IMR-90 (cell line): ENCODE measurements at regions not wholly inside any gene's neighbourhood (a gene's known extent, or its start where the extent isn't known, plus 50 kb on each side); places are given as distances from the start of the nearest gene placed in this dataset.

Experiments used
- ATAC-seq: fragments of 200-7000 bp; cut with Tn5 transposase; 2 replicates; pipeline ENCODE4 v1.9.1; 2020; ENCODE audit warnings: low read depth, mild to moderate bottlenecking, moderate library complexity
- BruUV-seq: library from RNA; stranded (reverse); fragments of 400-500 nt; replicated peaks from 2 replicates; lab custom pipeline; 2021; lab: Mats Ljungman, UMichigan
- CTCF ChIA-PET: fragments of 300-600 bp; formaldehyde crosslinking; extraction: SDS; loops from one replicate; lab custom pipeline; 2021; ENCODE audit warnings: antibody characterized with exemption; lab: Yijun Ruan, JAX
- POLR2A ChIA-PET: fragments of 300-600 bp; sonication (Branson Sonifier 250); formaldehyde crosslinking; loops from one replicate; lab custom pipeline; 2022; ENCODE audit warnings: antibody characterized with exemption; ENCODE audit not compliant: unreplicated experiment; lab: Charles Lee
- DNase-seq: peaks from one replicate; pipeline ENCODE4 v3.0.0; 2013
- H2AFZ ChIP-seq: replicated peaks from 2 replicates; pipeline ENCODE3; 2013; ENCODE audit warnings: low read length, mild to moderate bottlenecking; ENCODE audit not compliant: poor library complexity
- H2AK5ac ChIP-seq: 2 replicates; pipeline ENCODE4 v1.6.1; 2013; ENCODE audit warnings: low read depth, low read length, inconsistent platforms
- H2AK9ac ChIP-seq: replicated peaks from 2 replicates; pipeline ENCODE3; 2013; ENCODE audit warnings: mild to moderate bottlenecking, low read depth, low read length, moderate library complexity; ENCODE audit not compliant: poor library complexity
- H2BK120ac ChIP-seq: 2 replicates; pipeline ENCODE4 v1.6.1; 2013; ENCODE audit warnings: low read depth, low read length, inconsistent platforms
- H2BK15ac ChIP-seq: 3 replicates; pipeline ENCODE4 v1.6.1; 2013; ENCODE audit warnings: low read depth, low read length, inconsistent platforms
- H2BK20ac ChIP-seq: 2 replicates; pipeline ENCODE4 v1.6.1; 2013; ENCODE audit warnings: low read depth, mild to moderate bottlenecking, inconsistent platforms, low read length, moderate library complexity
- H2BK5ac ChIP-seq: 2 replicates; pipeline ENCODE4 v1.6.1; 2013; ENCODE audit warnings: mild to moderate bottlenecking, low read depth, low read length, inconsistent platforms; ENCODE audit not compliant: poor library complexity, severe bottlenecking
- H3K14ac ChIP-seq: replicated peaks from 2 replicates; pipeline ENCODE4 v1.6.1; 2013; ENCODE audit warnings: low read depth, low read length, inconsistent platforms
- H3K18ac ChIP-seq: 2 replicates; pipeline ENCODE4 v1.6.1; 2013; ENCODE audit warnings: low read depth, low read length, control low read depth
- H3K23ac ChIP-seq: 2 replicates; pipeline ENCODE4 v1.6.1; 2013; ENCODE audit warnings: low read depth, low read length, inconsistent platforms
- H3K27ac ChIP-seq: 2 replicates; pipeline ENCODE4 v1.5.1; 2013; ENCODE audit warnings: mild to moderate bottlenecking, control low read depth, low read length; ENCODE audit not compliant: insufficient read depth
- H3K27me3 ChIP-seq: 2 replicates; pipeline ENCODE4 v1.6.1; 2013; ENCODE audit warnings: low read length; ENCODE audit not compliant: control insufficient read depth, insufficient read depth
- H3K36me3 ChIP-seq: 2 replicates; pipeline ENCODE4 v1.6.1; 2013; ENCODE audit warnings: low read length, mixed read lengths; ENCODE audit not compliant: control insufficient read depth, insufficient read depth
- H3K4ac ChIP-seq: 2 replicates; pipeline ENCODE4 v1.6.1; 2013; ENCODE audit warnings: low read depth, low read length, inconsistent platforms
- H3K4me1 ChIP-seq: 2 replicates; pipeline ENCODE4 v1.6.1; 2013; ENCODE audit warnings: low read length, mixed read lengths; ENCODE audit not compliant: control insufficient read depth, insufficient read depth
- H3K4me2 ChIP-seq: 2 replicates; pipeline ENCODE4 v1.6.1; 2013; ENCODE audit warnings: low read depth, mild to moderate bottlenecking, control low read depth, low read length, moderate library complexity
- H3K4me3 ChIP-seq: 2 replicates; pipeline ENCODE4 v1.5.1; 2013; ENCODE audit warnings: low read depth, mild to moderate bottlenecking, control low read depth, low read length, moderate library complexity; ENCODE audit not compliant: insufficient read depth
- H3K56ac ChIP-seq: 2 replicates; pipeline ENCODE4 v1.6.1; 2013; ENCODE audit warnings: low read length, inconsistent platforms; ENCODE audit not compliant: insufficient read depth; ENCODE audit errors: extremely low read depth
- H3K79me1 ChIP-seq, 2 experiments: 2 replicates each; pipeline ENCODE4 v1.6.1; 2013; ENCODE audit warnings: low read length in 2 of 2, inconsistent platforms in 1 of 2, low read depth in 1 of 2
- H3K9ac ChIP-seq: 2 replicates; pipeline ENCODE4 v1.6.1; 2013; ENCODE audit warnings: low read depth, low read length, control low read depth
- H3K9me1 ChIP-seq: 2 replicates; pipeline ENCODE4 v1.6.1; 2013; ENCODE audit warnings: low read length, inconsistent platforms; ENCODE audit not compliant: insufficient read depth
- H3K9me3 ChIP-seq: 2 replicates; pipeline ENCODE4 v1.6.1; 2013; ENCODE audit warnings: low read length; ENCODE audit not compliant: control insufficient read depth, insufficient read depth
- H4K20me1 ChIP-seq: 2 replicates; pipeline ENCODE4 v1.6.1; 2013; ENCODE audit warnings: low read length, inconsistent platforms; ENCODE audit not compliant: insufficient read depth
- H4K5ac ChIP-seq: 2 replicates; pipeline ENCODE4 v1.6.1; 2013; ENCODE audit warnings: mild to moderate bottlenecking, low read depth, low read length, control low read depth
- H4K8ac ChIP-seq, 2 experiments: 2 replicates each; pipeline ENCODE4 v1.6.1; 2013; ENCODE audit warnings: low read depth in 2 of 2, low read length in 2 of 2, control low read depth in 1 of 2, inconsistent platforms in 1 of 2
- H4K91ac ChIP-seq: 2 replicates; pipeline ENCODE4 v1.6.1; 2013; ENCODE audit warnings: low read depth, low read length, inconsistent platforms; ENCODE audit not compliant: insufficient read depth
- BHLHE40 ChIP-seq: fragments of 150-350 bp; IDR thresholded peaks from 2 replicates; pipeline ENCODE4 v1.6.1; 2016; ENCODE audit warnings: mild to moderate bottlenecking, low read depth, low read length
- CEBPB ChIP-seq: IDR thresholded peaks from 2 replicates; pipeline ENCODE4 v1.6.1; 2012; ENCODE audit warnings: low read depth, low read length, improper control_type of control experiment
- CHD1 ChIP-seq: IDR thresholded peaks from 2 replicates; pipeline ENCODE4 v1.6.1; 2012; ENCODE audit warnings: low read depth, low read length, improper control_type of control experiment
- ELK1 ChIP-seq: fragments of 150-350 bp; IDR thresholded peaks from 2 replicates; pipeline ENCODE4 v1.6.1; 2016; ENCODE audit warnings: low read depth, mild to moderate bottlenecking, low read length, moderate library complexity, borderline replicate concordance
- FOS ChIP-seq: fragments of 150-350 bp; IDR thresholded peaks from 2 replicates; pipeline ENCODE4 v1.6.1; 2016; ENCODE audit warnings: low read depth, low read length
- MAFK ChIP-seq: IDR thresholded peaks from 2 replicates; pipeline ENCODE4 v1.6.1; 2012; ENCODE audit warnings: low read depth, low read length, improper control_type of control experiment
- MAZ ChIP-seq: IDR thresholded peaks from 2 replicates; pipeline ENCODE4 v1.6.1; 2012; ENCODE audit warnings: low read depth, mild to moderate bottlenecking, low read length, improper control_type of control experiment, moderate library complexity, borderline replicate concordance
- MXI1 ChIP-seq: IDR thresholded peaks from 2 replicates; pipeline ENCODE4 v1.6.1; 2012; ENCODE audit warnings: low read depth, mild to moderate bottlenecking, low read length, moderate library complexity, borderline replicate concordance
- NFE2L2 ChIP-seq: fragments of 150-350 bp; IDR thresholded peaks from 2 replicates; pipeline ENCODE4 v1.6.1; 2016; ENCODE audit warnings: low read depth, mild to moderate bottlenecking, low read length
- POLR2A ChIP-seq: IDR thresholded peaks from 2 replicates; pipeline ENCODE4 v1.6.1; 2012; ENCODE audit warnings: mild to moderate bottlenecking, low read depth, low read length
- RAD21 ChIP-seq: IDR thresholded peaks from 2 replicates; pipeline ENCODE4 v1.6.1; 2012; ENCODE audit warnings: low read length, improper control_type of control experiment
- RCOR1 ChIP-seq: IDR thresholded peaks from 2 replicates; pipeline ENCODE4 v1.6.1; 2012; ENCODE audit warnings: mild to moderate bottlenecking, low read length, improper control_type of control experiment; ENCODE audit not compliant: insufficient replicate concordance
- RFX5 ChIP-seq: IDR thresholded peaks from 2 replicates; pipeline ENCODE4 v1.8.0; 2012; ENCODE audit warnings: low read depth, mild to moderate bottlenecking, low read length, moderate library complexity
- SMC3 ChIP-seq: fragments of 150-350 bp; IDR thresholded peaks from 2 replicates; pipeline ENCODE4 v1.6.1; 2016; ENCODE audit warnings: low read depth, mild to moderate bottlenecking, antibody characterized with exemption, low read length, moderate library complexity
- WGBS, 2 experiments: methylation state at CpG; one replicate each; pipeline versions ENCODE4 v1.1.5 to v1.1.7; 2013; ENCODE audit warnings: missing lambda C conversion rate in 2 of 2; ENCODE audit not compliant: insufficient read length in 1 of 2; ENCODE audit errors: extremely low coverage in 2 of 2; 5-methylcytosine and 5-hydroxymethylcytosine counted together
- dilution Hi-C: fragments of 300-500 bp; cut with HindIII; formaldehyde crosslinking; loops from one replicate; pipeline ENCODE4 v1.14.3; 2018; ENCODE audit warnings: low sequenced_read_pairs; ENCODE audit not compliant: unreplicated experiment
- in situ Hi-C: fragments of 300-500 bp; cut with MboI; formaldehyde crosslinking; loops from 3 replicates; pipeline ENCODE4 v1.14.3; 2019; ENCODE audit warnings: low sequenced_read_pairs, inconsistent platforms, mixed read lengths
- intact Hi-C: fragments of 100-400 bp; cut with micrococcal nuclease; formaldehyde crosslinking; loops from 2 replicates; pipeline ENCODE4 v1.10.0; 2022
- TF ChIP-seq, protein P1 (sequence below): conservative IDR thresholded peaks from 2 replicates; pipeline ENCODE4 v1.5.1; 2012; ENCODE audit warnings: mild to moderate bottlenecking, low read depth, low read length, improper control_type of control experiment
- TF ChIP-seq, protein P2 (sequence below): fragments of 150-350 bp; IDR thresholded peaks from 2 replicates; pipeline ENCODE4 v1.6.1; 2017; ENCODE audit warnings: mild to moderate bottlenecking, antibody characterized with exemption, low read length, low read depth

- H2AK5ac ChIP-seq = no peak overlapping the region
- H2BK15ac ChIP-seq = no peak overlapping the region
- H3K9ac ChIP-seq = no peak overlapping the region
- BruUV-seq = no TSS peak
- no peak overlapping the region for H3K23ac ChIP-seq
- no peak overlapping the region for H4K8ac ChIP-seq
- H3K27ac ChIP-seq = no peak overlapping the region
- no peak overlapping the region for H2AK9ac ChIP-seq
- H4K91ac ChIP-seq = no peak overlapping the region
- H3K18ac ChIP-seq = no peak overlapping the region
- H3K9me1 ChIP-seq = no peaks in the 10 kb centered on the region
- no peak overlapping the region for H3K4ac ChIP-seq
- ATAC-seq (no peak), DNase-seq (no peak)
- no peak overlapping the region for H3K56ac ChIP-seq
- no peak for TF ChIP-seq SMC3
- no peak for TF ChIP-seq BHLHE40
- TF ChIP-seq RCOR1 = no peak
- no peak for TF ChIP-seq CHD1
- no peak for TF ChIP-seq MXI1
- TF ChIP-seq, protein P1, sequence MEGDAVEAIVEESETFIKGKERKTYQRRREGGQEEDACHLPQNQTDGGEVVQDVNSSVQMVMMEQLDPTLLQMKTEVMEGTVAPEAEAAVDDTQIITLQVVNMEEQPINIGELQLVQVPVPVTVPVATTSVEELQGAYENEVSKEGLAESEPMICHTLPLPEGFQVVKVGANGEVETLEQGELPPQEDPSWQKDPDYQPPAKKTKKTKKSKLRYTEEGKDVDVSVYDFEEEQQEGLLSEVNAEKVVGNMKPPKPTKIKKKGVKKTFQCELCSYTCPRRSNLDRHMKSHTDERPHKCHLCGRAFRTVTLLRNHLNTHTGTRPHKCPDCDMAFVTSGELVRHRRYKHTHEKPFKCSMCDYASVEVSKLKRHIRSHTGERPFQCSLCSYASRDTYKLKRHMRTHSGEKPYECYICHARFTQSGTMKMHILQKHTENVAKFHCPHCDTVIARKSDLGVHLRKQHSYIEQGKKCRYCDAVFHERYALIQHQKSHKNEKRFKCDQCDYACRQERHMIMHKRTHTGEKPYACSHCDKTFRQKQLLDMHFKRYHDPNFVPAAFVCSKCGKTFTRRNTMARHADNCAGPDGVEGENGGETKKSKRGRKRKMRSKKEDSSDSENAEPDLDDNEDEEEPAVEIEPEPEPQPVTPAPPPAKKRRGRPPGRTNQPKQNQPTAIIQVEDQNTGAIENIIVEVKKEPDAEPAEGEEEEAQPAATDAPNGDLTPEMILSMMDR = no peak
- TF ChIP-seq NFE2L2 = no peak
- no peak for TF ChIP-seq MAZ
- TF ChIP-seq RFX5 = no peak
- TF ChIP-seq FOS = no peak
- TF ChIP-seq, protein P2, sequence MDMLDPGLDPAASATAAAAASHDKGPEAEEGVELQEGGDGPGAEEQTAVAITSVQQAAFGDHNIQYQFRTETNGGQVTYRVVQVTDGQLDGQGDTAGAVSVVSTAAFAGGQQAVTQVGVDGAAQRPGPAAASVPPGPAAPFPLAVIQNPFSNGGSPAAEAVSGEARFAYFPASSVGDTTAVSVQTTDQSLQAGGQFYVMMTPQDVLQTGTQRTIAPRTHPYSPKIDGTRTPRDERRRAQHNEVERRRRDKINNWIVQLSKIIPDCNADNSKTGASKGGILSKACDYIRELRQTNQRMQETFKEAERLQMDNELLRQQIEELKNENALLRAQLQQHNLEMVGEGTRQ = no peak
- no peak for TF ChIP-seq POLR2A
- TF ChIP-seq MAFK = no peak
- TF ChIP-seq RAD21 = no peak
- no peak for TF ChIP-seq ELK1
- no peak for TF ChIP-seq CEBPB
- H3K27me3 ChIP-seq = no peaks in the 10 kb centered on the region
- no peaks in the 10 kb centered on the region for H3K4me1 ChIP-seq
- no peak overlapping the region for H2BK120ac ChIP-seq
- no peaks in the 10 kb centered on the region for H3K36me3 ChIP-seq
- intact Hi-C loops = no loop called here
- CTCF ChIA-PET = no interaction called here
- H3K4me3 ChIP-seq = no peak overlapping the region
- H4K20me1 ChIP-seq = no peaks in the 10 kb centered on the region
- no CpG with 5 or more reads among the region's 3 CpGs for WGBS, 2 experiments
- no peak overlapping the region for H2AFZ ChIP-seq
- POLR2A ChIA-PET = no interaction called here
- no peak overlapping the region for H2BK5ac ChIP-seq
- no peak overlapping the region for H3K4me2 ChIP-seq
- H3K14ac ChIP-seq = no peak overlapping the region
- no peaks in the 10 kb centered on the region for H3K79me1 ChIP-seq
- H4K5ac ChIP-seq = no peak overlapping the region
- H3K9me3 ChIP-seq = no peaks in the 10 kb centered on the region
- in situ Hi-C loops = no loop called here
- H2BK20ac ChIP-seq = no peak overlapping the region
- dilution Hi-C loops = no loop called here
Observed at GRCh38 chr16:63921737-63922295, 1200.0 kb downstream of the CDH11 start.
